GM21786 (cell line): ENCODE measurements at regions not wholly inside any gene's neighbourhood (a gene's known extent, or its start where the extent isn't known, plus 50 kb on each side); places are given as distances from the start of the nearest gene placed in this dataset.

Experiments used
- ATAC-seq: cut with Tn5 transposase; IDR thresholded peaks from one replicate; pipeline ENCODE4 v1.9.1; 2021; ENCODE audit not compliant: unreplicated experiment

DNA sequence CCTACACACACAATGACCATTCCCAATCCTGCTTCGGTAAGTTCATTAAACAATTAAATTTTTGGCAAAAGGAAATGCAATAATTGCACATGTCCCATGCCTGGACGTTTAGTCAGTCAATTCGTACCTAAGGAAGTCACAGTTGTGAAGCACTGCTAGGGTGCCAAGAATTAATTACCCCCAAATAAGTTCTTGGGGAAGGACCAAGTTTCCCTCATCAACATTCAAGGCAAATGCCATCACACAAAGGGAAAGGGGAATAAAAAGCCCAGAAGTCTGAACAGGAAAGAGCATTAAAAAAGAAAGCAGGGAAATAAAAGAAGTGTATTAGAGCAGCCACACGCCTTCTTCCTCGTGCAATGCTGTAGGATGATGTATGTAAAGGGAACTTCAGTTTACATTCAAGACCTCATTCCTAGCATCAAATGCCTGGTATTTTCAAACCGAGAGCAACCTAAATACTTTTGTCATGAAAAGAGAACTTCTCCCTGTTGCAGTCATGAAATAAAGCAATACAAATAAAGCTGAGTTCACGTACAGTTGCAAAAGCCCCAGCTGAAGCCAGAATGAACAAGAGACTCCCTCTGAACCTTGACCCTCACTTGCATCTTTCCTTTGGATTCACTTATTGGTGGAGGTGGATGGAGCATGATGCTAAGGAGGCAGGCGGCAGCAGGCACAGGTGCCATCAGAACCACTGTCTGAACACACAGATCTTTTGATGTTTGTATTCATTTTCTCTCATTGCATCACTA lies 124.0 kb upstream of the PPARGC1A start:
- no peak for ATAC-seq

DNA sequence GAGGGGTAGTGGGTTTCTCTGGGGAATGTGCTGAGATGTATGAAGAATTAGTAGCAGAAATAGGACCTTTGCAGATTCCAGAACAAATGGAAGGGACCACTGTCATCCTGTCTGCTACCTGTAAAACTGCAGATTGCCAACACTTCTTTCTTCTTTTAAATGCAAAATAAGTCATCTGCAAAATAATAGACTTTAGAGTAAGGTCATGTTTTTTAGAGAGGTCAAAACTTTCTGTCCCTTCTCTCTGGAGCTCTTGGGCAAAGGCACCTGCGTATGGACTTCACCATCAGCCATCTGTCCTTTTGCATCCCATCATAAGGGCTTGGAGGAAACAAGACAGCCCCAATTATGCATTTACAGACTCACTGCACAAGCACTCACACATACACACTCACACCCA lies 121.1 kb upstream of the PPARGC1A start:
- no peak for ATAC-seq

DNA sequence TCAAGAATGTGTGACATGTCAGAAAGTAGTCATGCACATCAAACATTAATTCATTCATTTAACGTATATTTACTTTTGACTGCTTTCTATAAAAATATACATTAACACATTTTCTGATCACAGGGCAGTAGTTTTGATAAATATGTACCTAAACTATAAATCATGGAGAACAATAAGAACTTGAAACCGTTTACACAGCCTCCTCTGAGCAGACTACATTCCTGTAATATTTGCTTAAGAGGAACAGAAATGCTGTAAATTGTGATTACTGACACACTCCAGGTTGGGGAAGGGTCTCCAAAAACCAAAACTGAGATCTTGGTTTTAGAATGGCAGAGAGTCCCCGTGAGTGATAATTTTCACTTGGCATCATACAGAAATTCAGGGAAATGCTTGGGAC lies 120.7 kb upstream of the PPARGC1A start:
- no peak for ATAC-seq

DNA sequence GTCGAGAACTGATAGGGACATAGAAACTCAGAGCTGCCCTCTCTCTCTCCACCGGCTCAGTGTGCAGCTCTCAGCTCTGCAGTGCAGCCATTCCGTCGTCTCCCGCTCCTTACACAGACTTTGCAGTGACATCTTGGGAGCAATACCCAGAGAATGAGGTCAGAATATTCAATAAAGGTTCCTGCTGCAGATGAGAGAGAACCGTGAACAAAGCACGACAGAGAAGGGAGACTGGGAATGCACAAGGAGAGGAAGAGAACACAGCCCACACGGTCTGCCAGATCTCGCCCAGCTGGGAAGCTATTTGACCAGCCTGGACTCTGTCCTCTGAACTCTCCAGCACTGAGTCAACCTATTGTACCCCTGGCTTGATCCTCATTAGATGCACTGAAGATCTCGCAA lies 118.0 kb upstream of the PPARGC1A start:
- no peak for ATAC-seq

GRCh38 chr4:24006269-24006668 lies 116.4 kb upstream of the PPARGC1A start:
- no peak for ATAC-seq

DNA sequence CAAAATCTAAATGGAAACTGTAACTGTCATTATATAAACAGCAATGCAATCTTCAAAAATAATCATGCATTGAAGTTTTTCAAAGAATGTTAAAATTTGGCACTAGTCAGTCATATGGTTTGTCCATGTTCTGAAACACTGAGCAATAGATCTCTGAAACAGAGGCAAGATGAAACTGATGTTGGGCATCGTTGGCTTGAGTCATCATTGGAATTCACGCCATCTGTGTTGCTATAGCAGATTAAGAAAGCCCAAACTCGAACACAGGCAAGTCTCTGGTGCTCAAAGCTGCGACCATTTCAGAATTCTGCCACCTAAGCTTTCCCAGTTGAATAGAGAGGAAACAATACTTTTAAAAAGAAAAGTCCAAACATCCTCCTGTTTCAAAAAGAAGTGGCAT lies 114.1 kb upstream of the PPARGC1A start:
- ATAC-seq = no peak

GRCh38 chr4:24003496-24003895 lies 113.6 kb upstream of the PPARGC1A start:
- no peak for ATAC-seq

DNA sequence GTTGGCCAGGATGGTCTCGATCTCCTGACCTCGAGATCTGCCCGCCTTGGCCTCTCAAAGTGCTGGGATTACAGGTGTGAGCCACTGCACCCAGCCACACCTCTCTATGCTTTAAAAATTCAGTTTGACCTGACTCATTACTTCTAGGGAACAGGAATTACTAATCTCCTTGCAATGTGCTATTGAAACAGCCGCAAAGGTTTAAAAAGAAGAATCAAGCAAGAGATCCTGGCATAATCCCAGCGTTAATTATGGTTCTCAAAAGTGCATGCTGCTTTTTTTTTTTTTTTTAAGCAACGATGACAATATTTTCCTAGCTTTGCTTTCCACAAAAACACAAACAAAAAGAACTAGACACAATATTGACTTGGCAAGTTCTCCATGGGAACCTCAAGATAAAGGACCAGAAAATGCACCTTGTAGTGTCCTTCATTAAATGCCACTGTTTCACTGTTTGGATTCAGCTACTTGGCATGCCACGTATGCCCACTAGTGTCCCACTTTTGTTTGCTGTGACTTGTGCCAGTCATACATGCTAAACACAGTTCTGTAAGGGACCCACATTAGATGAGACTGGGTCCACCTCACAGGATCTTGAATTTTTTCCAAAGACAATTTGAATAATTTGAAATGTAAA lies 112.6 kb upstream of the PPARGC1A start:
- ATAC-seq = no peak

DNA sequence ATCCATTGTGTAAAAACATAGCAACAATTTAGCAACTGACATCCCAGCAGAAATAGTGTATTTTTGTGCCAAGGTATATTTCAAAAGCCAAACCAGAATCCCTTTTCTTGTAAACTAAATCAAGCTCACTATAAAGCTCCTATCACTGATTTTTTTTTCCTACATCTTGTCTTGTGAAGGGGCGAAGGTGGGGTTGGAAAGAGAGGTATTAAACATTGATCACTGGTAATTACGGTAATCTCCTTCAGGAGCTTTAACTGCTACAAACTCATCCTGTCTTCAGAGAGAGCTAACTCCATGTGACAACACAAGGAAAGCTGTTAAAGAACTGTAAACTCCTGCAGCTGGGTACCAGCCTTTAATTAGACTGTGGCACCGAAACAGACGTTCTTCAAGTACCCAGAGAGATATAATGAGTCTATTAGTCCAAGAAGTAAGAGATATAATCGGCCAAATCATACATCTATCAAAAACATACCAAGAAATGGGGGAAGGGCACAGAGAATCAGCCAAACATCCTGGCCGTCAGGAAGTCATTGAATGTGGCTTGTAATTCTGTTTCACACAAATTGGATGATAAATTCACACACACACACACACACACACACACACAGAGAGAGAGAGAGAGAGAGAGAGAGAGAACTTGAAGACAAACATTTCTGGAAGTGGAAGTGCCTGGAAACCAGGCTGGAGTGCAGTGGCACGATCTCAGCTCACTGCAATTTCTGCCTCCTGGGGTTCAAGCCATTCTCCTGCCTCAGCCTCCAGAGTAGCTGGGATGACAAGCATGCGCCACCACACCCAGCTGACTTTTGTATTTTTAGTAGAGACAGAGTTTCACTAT lies 111.9 kb upstream of the PPARGC1A start:
- ATAC-seq = no peak

- no peak for ATAC-seq
Measured at GRCh38 chr4:24000470-24000831, 110.6 kb upstream of the PPARGC1A start.

DNA sequence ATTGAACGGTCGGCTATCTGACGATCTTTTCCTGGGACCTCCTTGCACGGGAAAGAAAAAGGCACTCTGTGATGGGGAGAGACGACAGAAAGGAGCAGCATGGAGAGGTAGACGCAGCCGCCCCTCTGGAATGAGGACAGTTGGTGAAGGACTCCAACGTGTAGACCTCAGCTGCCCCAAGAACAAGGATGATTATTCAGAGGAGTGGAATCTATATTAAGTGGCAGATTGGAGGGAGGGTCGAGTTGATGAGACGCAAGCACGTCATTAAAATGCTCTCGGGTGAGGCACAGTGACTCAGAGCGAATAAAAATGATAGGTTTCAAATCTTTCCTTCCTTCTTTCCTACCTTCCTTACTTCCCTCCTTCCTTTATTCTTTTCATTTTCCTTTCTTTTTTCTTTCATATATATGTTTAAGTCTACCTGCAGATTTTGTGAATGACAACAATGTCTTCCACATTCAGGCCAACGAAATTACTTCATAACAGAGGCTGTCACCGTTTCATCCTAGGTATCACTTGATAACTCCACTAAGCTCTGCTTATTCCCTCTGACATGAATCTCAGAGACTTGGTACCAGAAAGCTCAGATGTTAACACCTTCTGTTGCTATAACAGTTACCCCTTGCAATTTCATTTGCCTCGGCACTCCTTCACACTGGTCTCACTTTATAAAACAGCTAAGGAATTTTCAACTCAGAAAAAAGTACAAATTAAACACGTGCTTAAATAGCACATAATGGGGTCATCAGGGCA lies 110.0 kb upstream of the PPARGC1A start:
- no peak for ATAC-seq

- ATAC-seq = no peak
Measured at GRCh38 chr4:23993373-23993772, 103.5 kb upstream of the PPARGC1A start.

DNA sequence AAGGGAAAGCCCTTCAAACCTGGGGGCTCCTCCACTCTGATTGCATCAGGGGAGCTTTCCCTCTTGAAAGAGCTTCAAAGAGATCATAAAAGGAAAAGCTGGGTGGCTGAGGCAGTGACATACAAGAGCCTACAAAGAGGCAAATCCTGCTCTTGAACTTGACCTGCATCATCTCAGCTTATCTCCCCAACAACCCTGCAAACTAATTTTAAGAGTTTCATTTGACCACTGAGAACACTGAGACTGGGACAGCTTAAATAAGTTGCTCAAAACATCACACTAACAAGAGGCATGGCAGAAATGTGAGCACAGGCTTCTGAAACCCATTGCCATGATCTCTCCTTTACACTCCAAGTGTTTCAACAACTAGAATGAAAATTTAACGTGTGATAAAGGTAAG lies 101.6 kb upstream of the PPARGC1A start:
- no peak for ATAC-seq

DNA sequence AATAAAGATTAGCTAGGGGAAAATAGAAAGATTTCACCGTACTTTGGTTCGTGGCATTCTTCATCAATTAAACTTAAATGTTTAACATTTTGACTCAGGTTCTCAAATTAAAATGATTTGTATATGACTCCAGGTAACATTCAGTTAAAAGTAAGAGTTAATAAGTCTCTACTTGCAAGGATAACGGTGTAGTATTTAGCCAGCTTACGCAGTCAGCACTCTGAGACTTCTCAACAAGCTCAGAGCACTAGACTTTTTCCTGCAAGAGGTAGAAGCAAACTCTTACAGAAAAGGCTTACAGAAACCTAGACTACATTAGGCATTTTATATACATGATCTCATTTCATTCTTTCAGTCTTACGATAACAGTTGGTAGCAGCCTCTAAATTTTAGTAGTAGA lies 96.4 kb upstream of the PPARGC1A start:
- no peak for ATAC-seq

DNA sequence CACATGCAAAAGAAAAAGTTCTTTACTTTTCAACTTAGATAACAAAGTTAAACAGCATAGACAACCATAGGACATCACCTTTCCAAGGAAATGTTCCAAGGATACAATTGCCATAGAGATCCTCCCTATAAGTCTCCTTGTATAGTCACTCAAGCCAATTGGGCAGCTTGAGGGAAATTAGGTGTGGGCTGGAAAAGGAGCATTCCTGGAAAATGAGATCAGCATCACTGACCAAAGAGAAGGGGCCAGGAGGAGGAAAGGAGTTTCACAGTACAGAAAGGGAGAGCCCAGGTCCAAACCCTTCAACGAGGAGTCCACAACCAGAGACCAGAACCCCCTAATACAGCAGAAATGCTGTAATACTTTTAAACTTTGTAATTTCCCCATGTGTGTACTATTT lies 91.5 kb upstream of the PPARGC1A start:
- no peak for ATAC-seq

DNA sequence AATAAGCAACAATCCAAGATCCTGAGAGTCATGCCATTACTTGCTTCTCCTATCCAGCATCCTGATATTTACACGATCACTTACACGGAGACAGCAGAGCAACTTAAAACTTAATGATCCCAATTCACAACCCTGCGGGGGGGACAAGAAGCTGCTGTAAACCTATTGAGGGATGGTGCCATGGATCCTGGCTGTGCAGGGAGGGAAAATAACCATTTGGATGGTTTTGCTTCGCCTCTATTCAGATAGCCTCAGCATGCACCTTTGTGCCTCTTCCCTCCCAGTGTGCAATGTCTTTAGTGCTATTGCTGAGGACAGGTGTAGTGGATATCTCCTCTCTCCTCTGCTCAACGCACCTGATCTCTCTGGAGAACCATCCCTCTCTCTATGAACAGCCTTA lies 89.7 kb upstream of the PPARGC1A start:
- ATAC-seq = no peak

GRCh38 chr4:23978002-23978401 lies 88.2 kb upstream of the PPARGC1A start:
- no peak for ATAC-seq

DNA sequence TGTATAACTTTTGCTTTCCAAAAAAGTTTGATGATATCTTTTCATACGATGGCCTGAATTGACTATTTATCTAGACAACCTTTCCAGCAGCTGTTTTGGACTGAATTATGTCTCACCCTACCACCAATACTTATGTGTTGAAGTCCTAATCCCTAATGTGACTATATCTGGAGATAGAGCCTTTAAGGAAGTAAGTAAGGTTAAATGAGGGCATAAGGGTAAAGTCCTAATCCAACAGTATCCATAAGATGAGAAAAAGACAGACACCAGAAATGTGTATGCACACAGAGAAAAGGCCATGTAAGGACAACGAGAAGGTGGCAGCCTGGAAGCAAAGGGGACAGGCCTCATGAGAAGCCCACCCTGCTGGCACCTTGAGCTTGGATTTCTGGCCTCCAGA lies 86.6 kb upstream of the PPARGC1A start:
- ATAC-seq = no peak

- no peak for ATAC-seq
Measured at GRCh38 chr4:23973308-23973855, 83.5 kb upstream of the PPARGC1A start.

DNA sequence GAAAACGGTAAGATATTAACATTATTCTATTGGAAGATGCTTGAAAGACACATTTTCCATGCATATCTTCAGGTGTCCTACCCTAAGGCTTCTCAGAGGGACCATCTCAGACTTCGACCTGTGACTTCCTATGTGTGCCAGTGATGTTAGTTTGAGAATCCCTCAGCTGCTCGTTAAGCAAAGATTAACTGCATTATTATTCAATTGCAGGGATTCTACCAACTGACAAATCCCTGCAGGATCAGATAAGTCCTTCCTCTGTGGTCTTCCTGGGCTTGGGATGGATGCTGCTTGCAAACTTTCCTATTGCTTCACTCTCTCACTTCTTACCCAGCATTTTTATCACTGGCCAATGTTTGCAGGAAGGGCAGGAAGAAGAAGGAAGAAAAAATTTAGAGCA lies 83.0 kb upstream of the PPARGC1A start:
- no peak for ATAC-seq

DNA sequence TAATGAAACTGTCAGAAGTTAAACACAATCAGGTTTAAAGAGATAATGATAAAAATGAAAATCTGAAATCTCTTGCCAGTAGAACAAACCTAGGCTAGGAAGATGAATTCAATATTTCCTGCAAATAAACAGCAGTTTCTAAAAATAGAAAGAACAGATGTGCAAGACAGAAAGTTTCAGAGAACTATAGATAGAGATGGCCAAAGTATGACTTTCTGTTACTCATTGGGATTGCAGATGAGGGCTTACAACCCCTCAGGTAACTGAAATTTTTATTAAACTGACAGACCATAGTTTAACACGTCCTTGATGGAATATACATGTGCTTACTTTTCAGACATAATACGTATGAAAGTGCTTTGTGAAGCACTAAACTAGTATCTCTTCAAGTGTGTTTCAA lies 82.3 kb upstream of the PPARGC1A start:
- peak; percentile 42 for ATAC-seq
